ENCODE measurements at regions not wholly inside any gene's neighbourhood (a gene's known extent, or its start where the extent isn't known, plus 50 kb on each side); places are given as distances from the start of the nearest gene placed in this dataset.
"Not testable (repeated sequence)": the region's sequence is repeated elsewhere in the genome, so short reads cannot be mapped to it uniquely, and the experiment has no call there.

GRCh38 chr5:67984546-67984945 is 231.0 kb upstream of the PIK3R1 start:
- ATAC-seq: no peak
- H3K36me3 Mint-ChIP-seq (ENCODE audit: insufficient read depth): no peaks in the 10 kb centered on the region

GRCh38 chr5:67983251-67984110 is 232.1 kb upstream of the PIK3R1 start:
- no peaks in the 10 kb centered on the region for H3K9me3 Mint-ChIP-seq
- ATAC-seq (peak in 1 of 2 donors; percentile 48), DNase-seq (no peak)
- no peaks in the 10 kb centered on the region for H3K36me3 Mint-ChIP-seq (ENCODE audit: insufficient read depth)
- peaks cover 2% of the 10 kb centered on the region for H3K4me1 Mint-ChIP-seq (ENCODE audit: low read depth)
- no peaks in the 10 kb centered on the region for H3K27me3 Mint-ChIP-seq (ENCODE audit: low read depth)
- H3K4me3 Mint-ChIP-seq: no peak overlapping the region

More at GRCh38 chr5:67984546-67984945, 231.0 kb upstream of the PIK3R1 start:
- Mint-ChIP-seq H3K27me3 (ENCODE audit: low read depth) (peaks cover 1% of the 10 kb centered on the region), H3K4me1 (ENCODE audit: low read depth) (peaks cover 2% of the 10 kb centered on the region), H3K9me3 (no peaks in the 10 kb centered on the region), H3K4me3 (no peak overlapping the region)
- DNase-seq: no peak

GRCh38 chr5:67982160-67982559 is 233.4 kb upstream of the PIK3R1 start:
- DNase-seq; ATAC-seq; H3K9me3 Mint-ChIP-seq; H3K27me3 Mint-ChIP-seq (ENCODE audit: low read depth); H3K4me1 Mint-ChIP-seq (ENCODE audit: low read depth); H3K36me3 Mint-ChIP-seq (ENCODE audit: insufficient read depth); H3K4me3 Mint-ChIP-seq: not testable (repeated sequence)

- Mint-ChIP-seq H3K9me3 (no peaks in the 10 kb centered on the region), H3K27me3 (ENCODE audit: low read depth) (no peaks in the 10 kb centered on the region), H3K4me3 (no peak overlapping the region), H3K4me1 (ENCODE audit: low read depth) (peaks cover under 1% of the 10 kb centered on the region), H3K36me3 (ENCODE audit: insufficient read depth) (no peaks in the 10 kb centered on the region)
- DNase-seq: no peak
- no peak for ATAC-seq
Measured at GRCh38 chr5:67978171-67978570, 237.4 kb upstream of the PIK3R1 start.

GRCh38 chr5:67976891-67977601 is 238.5 kb upstream of the PIK3R1 start:
- ATAC-seq (no peak), DNase-seq (no peak)
- Mint-ChIP-seq H3K36me3 (ENCODE audit: insufficient read depth) (no peaks in the 10 kb centered on the region), H3K27me3 (ENCODE audit: low read depth) (no peaks in the 10 kb centered on the region), H3K9me3 (no peaks in the 10 kb centered on the region), H3K4me1 (ENCODE audit: low read depth) (no peaks in the 10 kb centered on the region), H3K4me3 (no peak overlapping the region)

GRCh38 chr5:67976181-67976580 is 239.4 kb upstream of the PIK3R1 start:
- no peak for ATAC-seq
- Mint-ChIP-seq H3K4me1 (ENCODE audit: low read depth) (no peaks in the 10 kb centered on the region), H3K4me3 (no peak overlapping the region), H3K36me3 (ENCODE audit: insufficient read depth) (no peaks in the 10 kb centered on the region), H3K9me3 (no peaks in the 10 kb centered on the region), H3K27me3 (ENCODE audit: low read depth) (no peaks in the 10 kb centered on the region)
- no peak for DNase-seq

- no peaks in the 10 kb centered on the region for H3K36me3 Mint-ChIP-seq (ENCODE audit: insufficient read depth)
- DNase-seq (no peak), ATAC-seq (no peak)
- no peak overlapping the region for H3K4me3 Mint-ChIP-seq
- H3K27me3 Mint-ChIP-seq (ENCODE audit: low read depth): no peaks in the 10 kb centered on the region
- no peaks in the 10 kb centered on the region for H3K4me1 Mint-ChIP-seq (ENCODE audit: low read depth)
- H3K9me3 Mint-ChIP-seq: no peaks in the 10 kb centered on the region
Measured at GRCh38 chr5:67974471-67974870, 241.1 kb upstream of the PIK3R1 start.

GRCh38 chr5:67974054-67974453 is 241.5 kb upstream of the PIK3R1 start:
- DNase-seq (no peak), ATAC-seq (no peak)
- no peaks in the 10 kb centered on the region for H3K9me3 Mint-ChIP-seq
- H3K4me3 Mint-ChIP-seq: no peak overlapping the region
- H3K27me3 Mint-ChIP-seq (ENCODE audit: low read depth): no peaks in the 10 kb centered on the region
- H3K36me3 Mint-ChIP-seq (ENCODE audit: insufficient read depth): no peaks in the 10 kb centered on the region
- H3K4me1 Mint-ChIP-seq (ENCODE audit: low read depth): no peaks in the 10 kb centered on the region

- Mint-ChIP-seq H3K27me3 (ENCODE audit: low read depth) (no peaks in the 10 kb centered on the region), H3K4me3 (no peak overlapping the region), H3K36me3 (ENCODE audit: insufficient read depth) (no peaks in the 10 kb centered on the region), H3K9me3 (no peaks in the 10 kb centered on the region), H3K4me1 (ENCODE audit: low read depth) (no peaks in the 10 kb centered on the region)
- ATAC-seq (no peak), DNase-seq (no peak)
Measured at GRCh38 chr5:67971971-67972821, 243.4 kb upstream of the PIK3R1 start.

- Mint-ChIP-seq H3K36me3 (ENCODE audit: insufficient read depth) (no peaks in the 10 kb centered on the region), H3K4me1 (ENCODE audit: low read depth) (no peaks in the 10 kb centered on the region), H3K4me3 (no peak overlapping the region), H3K27me3 (ENCODE audit: low read depth) (no peaks in the 10 kb centered on the region), H3K9me3 (no peaks in the 10 kb centered on the region)
- DNase-seq (no peak), ATAC-seq (no peak)
Measured at GRCh38 chr5:67971223-67971830, 244.2 kb upstream of the PIK3R1 start.

- peaks cover 3% of the 10 kb centered on the region for H3K27me3 Mint-ChIP-seq (ENCODE audit: low read depth)
- no peaks in the 10 kb centered on the region for H3K9me3 Mint-ChIP-seq
- H3K4me1 Mint-ChIP-seq (ENCODE audit: low read depth): no peaks in the 10 kb centered on the region
- no peak for ATAC-seq
- no peaks in the 10 kb centered on the region for H3K36me3 Mint-ChIP-seq (ENCODE audit: insufficient read depth)
- H3K4me3 Mint-ChIP-seq: no peak overlapping the region
- DNase-seq: no peak
Measured at GRCh38 chr5:67969631-67970030, 245.9 kb upstream of the PIK3R1 start.

- H3K4me1 Mint-ChIP-seq (ENCODE audit: low read depth): no peaks in the 10 kb centered on the region
- no peaks in the 10 kb centered on the region for H3K36me3 Mint-ChIP-seq (ENCODE audit: insufficient read depth)
- no peak for DNase-seq
- no peak overlapping the region for H3K4me3 Mint-ChIP-seq
- H3K9me3 Mint-ChIP-seq: no peaks in the 10 kb centered on the region
- peaks cover 3% of the 10 kb centered on the region for H3K27me3 Mint-ChIP-seq (ENCODE audit: low read depth)
- no peak for ATAC-seq
Measured at GRCh38 chr5:67969176-67969575, 246.4 kb upstream of the PIK3R1 start.

- ATAC-seq: no peak
- Mint-ChIP-seq H3K36me3 (ENCODE audit: insufficient read depth) (no peaks in the 10 kb centered on the region), H3K4me3 (no peak overlapping the region), H3K9me3 (no peaks in the 10 kb centered on the region), H3K27me3 (ENCODE audit: low read depth) (peaks cover 3% of the 10 kb centered on the region), H3K4me1 (ENCODE audit: low read depth) (no peaks in the 10 kb centered on the region)
- no peak for DNase-seq
Measured at GRCh38 chr5:67966712-67967111, 248.8 kb upstream of the PIK3R1 start.

GRCh38 chr5:67964619-67965018 is 250.9 kb upstream of the PIK3R1 start:
- no peak for ATAC-seq
- H3K36me3 Mint-ChIP-seq (ENCODE audit: insufficient read depth): no peaks in the 10 kb centered on the region
- H3K27me3 Mint-ChIP-seq (ENCODE audit: low read depth): peaks cover 4% of the 10 kb centered on the region
- no peaks in the 10 kb centered on the region for H3K4me1 Mint-ChIP-seq (ENCODE audit: low read depth)
- DNase-seq: no peak
- no peak overlapping the region for H3K4me3 Mint-ChIP-seq
- H3K9me3 Mint-ChIP-seq: no peaks in the 10 kb centered on the region

All from activated T-cell treated with anti-CD3 and anti-CD28 coated beads, Interleukin-2, amount 50 U/mL, for 4 hours (primary cell).